IgD-negative memory B cell (primary cell): ENCODE measurements at regions not wholly inside any gene's neighbourhood (a gene's known extent, or its start where the extent isn't known, plus 50 kb on each side); places are given as distances from the start of the nearest gene placed in this dataset.

Experiments used
- H3K27ac Mint-ChIP-seq, 3 donors: one replicate each; pipeline ENCODE4 v1.8.0; 2020 to 2022; ENCODE audit warnings: mild to moderate bottlenecking in 3 of 3, mixed read lengths in 3 of 3, moderate library complexity in 1 of 3
- H3K27me3 Mint-ChIP-seq: one replicate; pipeline ENCODE4 v1.8.0; 2021; ENCODE audit warnings: mixed read lengths
- H3K36me3 Mint-ChIP-seq: one replicate; pipeline ENCODE4 v1.8.0; 2020; ENCODE audit warnings: mild to moderate bottlenecking, mixed read lengths
- H3K4me1 Mint-ChIP-seq, 3 donors: one replicate each; pipeline ENCODE4 v1.8.0; 2020 to 2022; ENCODE audit warnings: mixed read lengths in 3 of 3, mild to moderate bottlenecking in 1 of 3
- H3K4me3 Mint-ChIP-seq, 4 donors: one replicate each; pipeline ENCODE4 v1.8.0; 2020 to 2022; ENCODE audit warnings: mild to moderate bottlenecking in 4 of 4, mixed read lengths in 4 of 4, moderate library complexity in 3 of 4
- H3K9me3 Mint-ChIP-seq, 3 donors: one replicate each; pipeline ENCODE4 v1.8.0; 2020 to 2021; ENCODE audit warnings: mixed read lengths in 3 of 3, mild to moderate bottlenecking in 1 of 3

GRCh38 chr16:74049027-74049426 lies 247.6 kb upstream of the PSMD7 start:
- H3K27me3 Mint-ChIP-seq = no peaks in the 10 kb centered on the region
- H3K4me3 Mint-ChIP-seq = no peak overlapping the region
- H3K36me3 Mint-ChIP-seq = no peaks in the 10 kb centered on the region
- H3K4me1 Mint-ChIP-seq = no peaks in the 10 kb centered on the region
- peaks cover 0 to 2% (median 0%) of the 10 kb centered on the region in 3 donors for H3K9me3 Mint-ChIP-seq
- H3K27ac Mint-ChIP-seq = no peak overlapping the region

GRCh38 chr16:74046524-74046923 lies 250.1 kb upstream of the PSMD7 start:
- Mint-ChIP-seq H3K36me3 (no peaks in the 10 kb centered on the region), H3K9me3 (peaks cover 0 to 2% (median 0%) of the 10 kb centered on the region in 3 donors), H3K4me1 (no peaks in the 10 kb centered on the region), H3K27ac (no peak overlapping the region), H3K4me3 (no peak overlapping the region), H3K27me3 (no peaks in the 10 kb centered on the region)

- H3K4me3 Mint-ChIP-seq = no peak overlapping the region
- H3K4me1 Mint-ChIP-seq = no peaks in the 10 kb centered on the region
- H3K27me3 Mint-ChIP-seq = no peaks in the 10 kb centered on the region
- peaks cover 0 to 2% (median 0%) of the 10 kb centered on the region in 3 donors for H3K9me3 Mint-ChIP-seq
- no peaks in the 10 kb centered on the region for H3K36me3 Mint-ChIP-seq
- no peak overlapping the region for H3K27ac Mint-ChIP-seq
These were observed 251.1 kb upstream of the PSMD7 start for GRCh38 chr16:74045513-74045912.

GRCh38 chr16:74035816-74036215 lies 260.8 kb upstream of the PSMD7 start:
- peaks cover 2% of the 10 kb centered on the region for H3K36me3 Mint-ChIP-seq
- H3K4me3 Mint-ChIP-seq = no peak overlapping the region
- H3K9me3 Mint-ChIP-seq = no peaks in the 10 kb centered on the region
- no peaks in the 10 kb centered on the region for H3K4me1 Mint-ChIP-seq
- no peak overlapping the region for H3K27ac Mint-ChIP-seq
- H3K27me3 Mint-ChIP-seq = peaks cover 4% of the 10 kb centered on the region

- Mint-ChIP-seq H3K27me3 (peaks cover 3% of the 10 kb centered on the region), H3K9me3 (no peaks in the 10 kb centered on the region), H3K27ac (no peak overlapping the region), H3K4me1 (no peaks in the 10 kb centered on the region), H3K4me3 (no peak overlapping the region), H3K36me3 (peaks cover 2% of the 10 kb centered on the region)
These were observed 261.8 kb upstream of the PSMD7 start for GRCh38 chr16:74034862-74035261.

GRCh38 chr16:74034200-74034599 lies 262.4 kb upstream of the PSMD7 start:
- Mint-ChIP-seq H3K27ac (no peak overlapping the region), H3K36me3 (peaks cover 2% of the 10 kb centered on the region), H3K9me3 (no peaks in the 10 kb centered on the region), H3K4me1 (no peaks in the 10 kb centered on the region), H3K27me3 (peaks cover 3% of the 10 kb centered on the region), H3K4me3 (no peak overlapping the region)

GRCh38 chr16:74033441-74033995 lies 263.1 kb upstream of the PSMD7 start:
- Mint-ChIP-seq H3K4me3 (no peak overlapping the region), H3K27ac (no peak overlapping the region), H3K9me3 (no peaks in the 10 kb centered on the region), H3K36me3 (peaks cover 2% of the 10 kb centered on the region), H3K4me1 (no peaks in the 10 kb centered on the region), H3K27me3 (peaks cover 3% of the 10 kb centered on the region)

- Mint-ChIP-seq H3K4me3 (no peak overlapping the region), H3K27ac (no peak overlapping the region), H3K4me1 (peaks cover 0 to 3% (median 0%) of the 10 kb centered on the region in 3 donors), H3K27me3 (peaks cover 3% of the 10 kb centered on the region), H3K36me3 (peaks cover 2% of the 10 kb centered on the region), H3K9me3 (no peaks in the 10 kb centered on the region)
These were observed 265.1 kb upstream of the PSMD7 start for GRCh38 chr16:74031551-74031950.

- Mint-ChIP-seq H3K9me3 (no peaks in the 10 kb centered on the region), H3K4me3 (no peak overlapping the region), H3K27me3 (peaks cover 3% of the 10 kb centered on the region), H3K27ac (no peak overlapping the region), H3K4me1 (peaks cover 0 to 4% (median 0%) of the 10 kb centered on the region in 3 donors), H3K36me3 (peaks cover 2% of the 10 kb centered on the region)
These were observed 266.5 kb upstream of the PSMD7 start for GRCh38 chr16:74030000-74030706.

GRCh38 chr16:74029115-74029792 lies 267.4 kb upstream of the PSMD7 start:
- H3K4me3 Mint-ChIP-seq = no peak overlapping the region
- peaks cover 0 to 4% (median 0%) of the 10 kb centered on the region in 3 donors for H3K4me1 Mint-ChIP-seq
- no peaks in the 10 kb centered on the region for H3K9me3 Mint-ChIP-seq
- no peak overlapping the region for H3K27ac Mint-ChIP-seq
- H3K36me3 Mint-ChIP-seq = peaks cover 2% of the 10 kb centered on the region
- peaks cover 3% of the 10 kb centered on the region for H3K27me3 Mint-ChIP-seq

- Mint-ChIP-seq H3K27ac (no peak overlapping the region), H3K36me3 (peaks cover 2% of the 10 kb centered on the region), H3K27me3 (peaks cover 3% of the 10 kb centered on the region), H3K4me1 (peaks cover 0 to 4% (median 0%) of the 10 kb centered on the region in 3 donors), H3K9me3 (no peaks in the 10 kb centered on the region), H3K4me3 (no peak overlapping the region)
These were observed 270.0 kb upstream of the PSMD7 start for GRCh38 chr16:74026373-74027281.

GRCh38 chr16:74024953-74025352 lies 271.7 kb upstream of the PSMD7 start:
- Mint-ChIP-seq H3K4me3 (no peak overlapping the region), H3K4me1 (peaks cover 0 to 4% (median 0%) of the 10 kb centered on the region in 3 donors), H3K27ac (no peak overlapping the region), H3K27me3 (no peaks in the 10 kb centered on the region), H3K9me3 (no peaks in the 10 kb centered on the region), H3K36me3 (no peaks in the 10 kb centered on the region)

GRCh38 chr16:74020095-74020670 lies 276.4 kb upstream of the PSMD7 start:
- no peaks in the 10 kb centered on the region for H3K4me1 Mint-ChIP-seq
- H3K9me3 Mint-ChIP-seq = peaks cover 0 to 7% (median 0%) of the 10 kb centered on the region in 3 donors
- no peak overlapping the region for H3K4me3 Mint-ChIP-seq
- H3K27me3 Mint-ChIP-seq = no peaks in the 10 kb centered on the region
- H3K36me3 Mint-ChIP-seq = peaks cover 2% of the 10 kb centered on the region
- H3K27ac Mint-ChIP-seq = no peak overlapping the region

GRCh38 chr16:74019612-74020011 lies 277.0 kb upstream of the PSMD7 start:
- H3K36me3 Mint-ChIP-seq = peaks cover 2% of the 10 kb centered on the region
- no peak overlapping the region for H3K27ac Mint-ChIP-seq
- H3K4me1 Mint-ChIP-seq = no peaks in the 10 kb centered on the region
- H3K27me3 Mint-ChIP-seq = no peaks in the 10 kb centered on the region
- H3K4me3 Mint-ChIP-seq = no peak overlapping the region
- H3K9me3 Mint-ChIP-seq = peaks cover 0 to 12% (median 0%) of the 10 kb centered on the region in 3 donors
